ENCODE measurements at regions not wholly inside any gene's neighbourhood (a gene's known extent, or its start where the extent isn't known, plus 50 kb on each side); places are given as distances from the start of the nearest gene placed in this dataset.

DNA sequence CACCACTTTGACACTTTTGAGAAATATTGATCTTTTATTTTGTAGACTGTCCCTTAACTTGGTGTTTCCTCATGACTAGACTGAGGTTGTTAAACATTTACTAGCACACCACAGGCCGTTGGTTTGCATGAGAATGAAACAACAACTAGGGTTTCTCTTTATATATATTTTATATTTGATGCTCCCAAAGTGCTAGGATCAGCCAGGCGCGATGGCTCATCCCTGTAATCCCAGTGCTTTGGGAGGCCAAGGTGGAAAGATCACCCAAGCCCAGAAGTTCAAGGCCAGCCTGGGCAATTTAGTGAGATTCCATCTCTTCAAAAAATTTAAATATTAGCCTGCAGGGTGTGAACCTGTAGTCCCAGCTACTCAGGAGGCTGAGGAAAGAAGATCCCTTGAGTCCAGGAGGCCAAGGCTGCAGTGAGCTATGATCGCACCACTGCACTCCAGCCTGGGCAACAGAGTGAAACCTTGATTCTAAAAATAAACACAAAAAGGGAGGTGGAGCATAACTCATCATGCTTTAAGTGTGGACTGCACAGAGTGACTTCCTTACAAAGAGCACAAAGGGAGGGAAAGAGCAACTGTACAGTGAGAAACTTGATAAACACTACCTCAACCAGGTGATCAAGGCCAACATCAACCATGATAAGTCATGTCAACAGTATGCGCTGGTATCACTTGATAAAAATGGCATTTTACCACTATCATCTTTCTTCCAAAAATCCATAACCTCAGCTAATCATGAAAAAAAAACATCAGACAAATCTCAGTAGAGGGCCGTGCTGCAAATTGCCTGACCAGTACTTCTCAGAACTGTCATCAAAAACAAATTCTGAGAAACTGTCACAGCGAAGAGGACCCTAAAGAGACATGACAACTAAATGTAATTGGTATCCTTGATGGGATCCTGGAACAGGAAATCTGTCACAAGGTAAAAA lies 72.8 kb upstream of the ATF7IP2 start:
- no peak for TF ChIP-seq POLR2A (IDR thresholded peaks at IDR 0.05)
- TF ChIP-seq, protein P1, sequence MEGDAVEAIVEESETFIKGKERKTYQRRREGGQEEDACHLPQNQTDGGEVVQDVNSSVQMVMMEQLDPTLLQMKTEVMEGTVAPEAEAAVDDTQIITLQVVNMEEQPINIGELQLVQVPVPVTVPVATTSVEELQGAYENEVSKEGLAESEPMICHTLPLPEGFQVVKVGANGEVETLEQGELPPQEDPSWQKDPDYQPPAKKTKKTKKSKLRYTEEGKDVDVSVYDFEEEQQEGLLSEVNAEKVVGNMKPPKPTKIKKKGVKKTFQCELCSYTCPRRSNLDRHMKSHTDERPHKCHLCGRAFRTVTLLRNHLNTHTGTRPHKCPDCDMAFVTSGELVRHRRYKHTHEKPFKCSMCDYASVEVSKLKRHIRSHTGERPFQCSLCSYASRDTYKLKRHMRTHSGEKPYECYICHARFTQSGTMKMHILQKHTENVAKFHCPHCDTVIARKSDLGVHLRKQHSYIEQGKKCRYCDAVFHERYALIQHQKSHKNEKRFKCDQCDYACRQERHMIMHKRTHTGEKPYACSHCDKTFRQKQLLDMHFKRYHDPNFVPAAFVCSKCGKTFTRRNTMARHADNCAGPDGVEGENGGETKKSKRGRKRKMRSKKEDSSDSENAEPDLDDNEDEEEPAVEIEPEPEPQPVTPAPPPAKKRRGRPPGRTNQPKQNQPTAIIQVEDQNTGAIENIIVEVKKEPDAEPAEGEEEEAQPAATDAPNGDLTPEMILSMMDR (IDR thresholded peaks at IDR 0.05), result no peak
